ENCODE measurements at regions not wholly inside any gene's neighbourhood (a gene's known extent, or its start where the extent isn't known, plus 50 kb on each side); places are given as distances from the start of the nearest gene placed in this dataset.

DNA sequence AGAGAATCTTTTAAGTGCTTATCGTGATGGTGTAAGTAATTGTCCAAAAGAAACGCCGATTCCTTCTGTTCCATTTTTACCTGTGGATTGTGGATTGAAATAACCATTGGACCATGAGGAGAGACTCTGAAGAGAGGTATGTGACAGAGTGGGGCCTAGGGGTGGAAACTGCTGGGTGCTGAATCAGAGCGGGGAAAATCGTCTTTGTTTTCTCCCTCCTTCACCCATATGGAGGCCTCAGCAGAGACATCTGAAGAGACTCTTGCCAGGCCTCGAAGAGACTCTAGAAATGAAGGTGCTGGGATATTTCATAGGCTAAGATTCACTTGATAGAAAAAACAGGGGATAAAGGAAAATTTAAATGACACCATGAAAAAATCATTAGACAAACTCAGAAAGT is 1327.0 kb downstream of the BRINP3 start:
- TF ChIP-seq, protein P1, sequence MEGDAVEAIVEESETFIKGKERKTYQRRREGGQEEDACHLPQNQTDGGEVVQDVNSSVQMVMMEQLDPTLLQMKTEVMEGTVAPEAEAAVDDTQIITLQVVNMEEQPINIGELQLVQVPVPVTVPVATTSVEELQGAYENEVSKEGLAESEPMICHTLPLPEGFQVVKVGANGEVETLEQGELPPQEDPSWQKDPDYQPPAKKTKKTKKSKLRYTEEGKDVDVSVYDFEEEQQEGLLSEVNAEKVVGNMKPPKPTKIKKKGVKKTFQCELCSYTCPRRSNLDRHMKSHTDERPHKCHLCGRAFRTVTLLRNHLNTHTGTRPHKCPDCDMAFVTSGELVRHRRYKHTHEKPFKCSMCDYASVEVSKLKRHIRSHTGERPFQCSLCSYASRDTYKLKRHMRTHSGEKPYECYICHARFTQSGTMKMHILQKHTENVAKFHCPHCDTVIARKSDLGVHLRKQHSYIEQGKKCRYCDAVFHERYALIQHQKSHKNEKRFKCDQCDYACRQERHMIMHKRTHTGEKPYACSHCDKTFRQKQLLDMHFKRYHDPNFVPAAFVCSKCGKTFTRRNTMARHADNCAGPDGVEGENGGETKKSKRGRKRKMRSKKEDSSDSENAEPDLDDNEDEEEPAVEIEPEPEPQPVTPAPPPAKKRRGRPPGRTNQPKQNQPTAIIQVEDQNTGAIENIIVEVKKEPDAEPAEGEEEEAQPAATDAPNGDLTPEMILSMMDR (IDR thresholded peaks at IDR 0.05), result no peak
- TF ChIP-seq POLR2A (IDR thresholded peaks at IDR 0.05), result no peak

Data from esophagus squamous epithelium (tissue), 4 donors.